ENCODE measurements at regions not wholly inside any gene's neighbourhood (a gene's known extent, or its start where the extent isn't known, plus 50 kb on each side); places are given as distances from the start of the nearest gene placed in this dataset.

DNA sequence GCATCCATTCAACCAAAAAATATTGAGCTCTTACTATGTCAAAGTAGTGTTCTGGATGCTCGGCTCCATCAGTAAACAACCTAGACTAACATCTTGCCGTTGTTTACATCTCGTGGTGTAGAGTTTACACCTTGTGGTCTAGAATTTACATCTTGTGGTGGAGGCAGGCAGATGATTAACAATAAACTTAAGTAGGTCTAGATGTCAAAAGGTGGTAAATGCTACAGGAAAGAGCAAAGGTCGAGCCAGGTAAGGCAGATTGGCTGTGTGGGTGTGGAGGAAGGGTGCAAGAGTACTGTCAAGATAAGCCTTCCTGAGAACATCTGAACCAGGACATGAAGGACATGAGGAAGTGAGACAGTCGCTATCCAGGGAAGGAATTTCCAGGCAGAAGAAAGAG lies 88.4 kb upstream of the ESR1 start:
- TF ChIP-seq, protein P1, sequence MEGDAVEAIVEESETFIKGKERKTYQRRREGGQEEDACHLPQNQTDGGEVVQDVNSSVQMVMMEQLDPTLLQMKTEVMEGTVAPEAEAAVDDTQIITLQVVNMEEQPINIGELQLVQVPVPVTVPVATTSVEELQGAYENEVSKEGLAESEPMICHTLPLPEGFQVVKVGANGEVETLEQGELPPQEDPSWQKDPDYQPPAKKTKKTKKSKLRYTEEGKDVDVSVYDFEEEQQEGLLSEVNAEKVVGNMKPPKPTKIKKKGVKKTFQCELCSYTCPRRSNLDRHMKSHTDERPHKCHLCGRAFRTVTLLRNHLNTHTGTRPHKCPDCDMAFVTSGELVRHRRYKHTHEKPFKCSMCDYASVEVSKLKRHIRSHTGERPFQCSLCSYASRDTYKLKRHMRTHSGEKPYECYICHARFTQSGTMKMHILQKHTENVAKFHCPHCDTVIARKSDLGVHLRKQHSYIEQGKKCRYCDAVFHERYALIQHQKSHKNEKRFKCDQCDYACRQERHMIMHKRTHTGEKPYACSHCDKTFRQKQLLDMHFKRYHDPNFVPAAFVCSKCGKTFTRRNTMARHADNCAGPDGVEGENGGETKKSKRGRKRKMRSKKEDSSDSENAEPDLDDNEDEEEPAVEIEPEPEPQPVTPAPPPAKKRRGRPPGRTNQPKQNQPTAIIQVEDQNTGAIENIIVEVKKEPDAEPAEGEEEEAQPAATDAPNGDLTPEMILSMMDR (IDR thresholded peaks at IDR 0.05): no peak
- TF ChIP-seq EP300 (IDR thresholded peaks at IDR 0.05): no peak
- TF ChIP-seq POLR2AphosphoS5 (IDR thresholded peaks at IDR 0.05): no peak
- TF ChIP-seq POLR2A (IDR thresholded peaks at IDR 0.05; ENCODE audit: low read depth): no peak
